PC-9 (cell line): ENCODE measurements at regions not wholly inside any gene's neighbourhood (a gene's known extent, or its start where the extent isn't known, plus 50 kb on each side); places are given as distances from the start of the nearest gene placed in this dataset.

ENCODE experiments used
- CTCF ChIP-seq: fragments of 200-600 bp; sonication (generic); conservative IDR thresholded peaks from 2 replicates; pipeline ENCODE4 v1.6.1; 2017; ENCODE audit warnings: mixed run types, antibody characterized with exemption, mild to moderate bottlenecking, moderate library complexity
- EZH2 ChIP-seq: fragments of 200-600 bp; sonication (generic); IDR thresholded peaks from 2 replicates; pipeline ENCODE4 v1.8.0; 2017; ENCODE audit warnings: antibody characterized with exemption, low read depth

- no peak for TF ChIP-seq CTCF
- no peak for TF ChIP-seq EZH2
These were observed 994.6 kb downstream of the PCDH19 start for GRCh38 chrX:99415470-99415869.
